HepG2 (cell line): ENCODE measurements at regions not wholly inside any gene's neighbourhood (a gene's known extent, or its start where the extent isn't known, plus 50 kb on each side); places are given as distances from the start of the nearest gene placed in this dataset.

ENCODE experiments used
- ATAC-seq: fragments of 200-7000 bp; cut with Tn5 transposase; 3 replicates; pipeline ENCODE4 v1.9.1; 2020; ENCODE audit warnings: mild to moderate bottlenecking, moderate library complexity
- BruUV-seq: library from RNA; stranded (reverse); fragments of 400-500 nt; replicated peaks from 2 replicates; lab custom pipeline; 2021; lab: Mats Ljungman, UMichigan
- CTCF ChIA-PET: fragments of 300-600 bp; formaldehyde crosslinking; extraction: SDS; loops from one replicate; lab custom pipeline; 2021; ENCODE audit warnings: low total read pairs, inconsistent platforms, low intra/inter-chr PET ratio; lab: Yijun Ruan, JAX
- POLR2A ChIA-PET: fragments of 350-600 bp; sonication (Branson Sonifier 250); formaldehyde crosslinking; loops from one replicate; lab custom pipeline; 2020; ENCODE audit warnings: antibody characterized with exemption, inconsistent platforms; lab: Yijun Ruan, JAX
- DNase-seq: peaks from one replicate; pipeline ENCODE4 v3.0.0-alpha.2; 2015; ENCODE audit warnings: low spot score
- FAIRE-seq: peaks from 3 replicates; lab custom pipeline; 2011; peaks lifted over from hg19 to GRCh38; lab: Jason Lieb, UNC
- H2AFZ ChIP-seq: one replicate; pipeline ENCODE4 v1.6.1; 2011; ENCODE audit warnings: low read length, inconsistent platforms
- H3K27ac ChIP-seq: fragments of 300-600 bp; 3 replicates; pipeline ENCODE4 v1.8.0; 2011; ENCODE audit warnings: mixed run types, mild to moderate bottlenecking, mixed read lengths, low read length, inconsistent platforms; ENCODE audit not compliant: insufficient read depth; ENCODE audit errors: extremely low read length
- H3K27me3 ChIP-seq, 2 experiments: fragments of 200-600 bp in 1 of 2; 2 replicates in 1 of 2; 3 replicates in 1 of 2; pipeline versions ENCODE4 v1.6.0 to v1.8.0; 2011; ENCODE audit warnings: low read length in 2 of 2, mild to moderate bottlenecking in 2 of 2, moderate library complexity in 2 of 2, inconsistent platforms in 1 of 2; ENCODE audit not compliant: insufficient read depth in 2 of 2, control insufficient read depth in 1 of 2
- H3K36me3 ChIP-seq, 2 experiments: fragments of 200-600 bp in 1 of 2; replicated peaks in 1 of 2; 2 replicates in 1 of 2; 3 replicates in 1 of 2; pipeline versions ENCODE4 v1.5.1 to v1.8.0; 2011; ENCODE audit warnings: low read length in 2 of 2, inconsistent platforms in 1 of 2; ENCODE audit not compliant: insufficient read depth in 2 of 2, control insufficient read depth in 1 of 2
- H3K4me1 ChIP-seq: 2 replicates; pipeline ENCODE4 v1.5.1; 2012; ENCODE audit warnings: low read length, inconsistent platforms; ENCODE audit not compliant: insufficient read depth
- H3K4me2 ChIP-seq: 2 replicates; pipeline ENCODE4 v1.6.0; 2011; ENCODE audit warnings: low read depth, low read length, inconsistent platforms
- H3K4me3 ChIP-seq, 3 experiments: fragments of 200-600 bp in 1 of 3; sonication (generic), shearing (Covaris generic) in 1 of 3; replicated peaks in 1 of 3; 2 replicates each; pipeline ENCODE4 v1.5.1; 2011 to 2016; ENCODE audit warnings: low read length in 3 of 3, inconsistent platforms in 2 of 3, low read depth in 2 of 3, mild to moderate bottlenecking in 2 of 3, control low read depth in 1 of 3, mixed read lengths in 1 of 3; ENCODE audit not compliant: insufficient read depth in 1 of 3
- H3K79me2 ChIP-seq: one replicate; pipeline ENCODE4 v1.6.1; 2011; ENCODE audit warnings: low read length, inconsistent platforms; ENCODE audit not compliant: insufficient read depth
- H3K9ac ChIP-seq: 2 replicates; pipeline ENCODE4 v1.6.0; 2011; ENCODE audit warnings: mild to moderate bottlenecking, low read depth, low read length, inconsistent platforms; ENCODE audit not compliant: insufficient read depth
- H3K9me3 ChIP-seq: 2 replicates; pipeline ENCODE4 v1.5.1; 2012; ENCODE audit warnings: mild to moderate bottlenecking, low read length
- H4K20me1 ChIP-seq: 2 replicates; pipeline ENCODE4 v1.6.0; 2011; ENCODE audit warnings: inconsistent platforms, mild to moderate bottlenecking, low read length, moderate library complexity; ENCODE audit not compliant: insufficient read depth
- EZH2 ChIP-seq: conservative IDR thresholded peaks from 2 replicates; pipeline ENCODE4 v1.6.1; 2012; ENCODE audit warnings: mild to moderate bottlenecking, low read depth, low read length, moderate library complexity
- MLXIP ChIP-seq: sonication (generic); formaldehyde crosslinking; IDR thresholded peaks from 2 replicates; pipeline ENCODE4 v1.9.0; 2021; ENCODE audit warnings: missing genetic modification reagents, borderline replicate concordance
- MZF1 ChIP-seq: sonication (generic); formaldehyde crosslinking; IDR thresholded peaks from 2 replicates; pipeline ENCODE4 v1.8.1; 2023; ENCODE audit warnings: mild to moderate bottlenecking, missing genetic modification reagents, borderline replicate concordance
- POLR2A ChIP-seq, 2 experiments: IDR thresholded peaks; 2 replicates each; pipeline ENCODE4 v1.6.1; 2011; ENCODE audit warnings: low read depth in 2 of 2, low read length in 2 of 2, mild to moderate bottlenecking in 1 of 2, moderate library complexity in 1 of 2; ENCODE audit not compliant: insufficient read depth in 1 of 2
- THYN1 ChIP-seq: sonication (generic); formaldehyde crosslinking; IDR thresholded peaks from 2 replicates; pipeline ENCODE4 v1.8.1; 2023; ENCODE audit warnings: low read depth, mild to moderate bottlenecking, moderate library complexity, missing genetic modification reagents, borderline replicate concordance
- TRIM22 ChIP-seq: fragments of 450-650 bp; IDR thresholded peaks from 2 replicates; pipeline ENCODE4 v1.6.1; 2017
- ZBTB10 ChIP-seq: sonication (generic); formaldehyde crosslinking; IDR thresholded peaks from 2 replicates; pipeline ENCODE4 v1.4.0; 2020; ENCODE audit warnings: missing genetic modification reagents, borderline replicate concordance
- ZFP36 ChIP-seq: fragments of 150-350 bp; IDR thresholded peaks from 2 replicates; pipeline ENCODE4 v1.6.1; 2018; ENCODE audit warnings: borderline replicate concordance, low read length, low read depth; ENCODE audit not compliant: partially characterized antibody
- ZNF180 ChIP-seq: sonication (generic); formaldehyde crosslinking; IDR thresholded peaks from 2 replicates; pipeline ENCODE4 v1.4.0; 2020; ENCODE audit warnings: low read depth, missing genetic modification reagents, borderline replicate concordance
- ZNF24 ChIP-seq: fragments of 450-650 bp; IDR thresholded peaks from 2 replicates; pipeline ENCODE4 v1.6.1; 2017; ENCODE audit warnings: antibody characterized with exemption, mild to moderate bottlenecking
- ZNF383 ChIP-seq: sonication (generic); formaldehyde crosslinking; IDR thresholded peaks from 2 replicates; pipeline ENCODE4 v1.4.0; 2020; ENCODE audit warnings: missing genetic modification reagents, mild to moderate bottlenecking, borderline replicate concordance
- ZNF564 ChIP-seq: sonication (generic); formaldehyde crosslinking; IDR thresholded peaks from 2 replicates; pipeline ENCODE4 v1.8.1; 2023; ENCODE audit warnings: mild to moderate bottlenecking, missing genetic modification reagents
- ZNF720 ChIP-seq: sonication (generic); formaldehyde crosslinking; IDR thresholded peaks from 2 replicates; pipeline ENCODE4 v1.4.0; 2020; ENCODE audit warnings: missing genetic modification reagents
- ZNF747 ChIP-seq: sonication (generic); formaldehyde crosslinking; IDR thresholded peaks from 2 replicates; pipeline ENCODE4 v1.8.1; 2023; ENCODE audit warnings: missing genetic modification reagents, mild to moderate bottlenecking, borderline replicate concordance
- ZNF782 ChIP-seq: sonication (generic); formaldehyde crosslinking; IDR thresholded peaks from 2 replicates; pipeline ENCODE4 v1.4.0; 2020; ENCODE audit warnings: missing genetic modification reagents, mild to moderate bottlenecking, borderline replicate concordance
- ZNF850 ChIP-seq: sonication (generic); formaldehyde crosslinking; conservative IDR thresholded peaks from 2 replicates; pipeline ENCODE4 v1.9.0; 2021; ENCODE audit warnings: mild to moderate bottlenecking, missing genetic modification reagents
- WGBS: methylation state at CpG from one replicate; pipeline ENCODE4 v1.1.6; 2017; ENCODE audit warnings: low lambda C conversion rate; 5-methylcytosine and 5-hydroxymethylcytosine counted together
- in situ Hi-C: cut with HindIII; loops from 2 replicates; pipeline ENCODE4 v1.10.0; 2017; ENCODE audit warnings: low pct_unique_long_range_greater_than_20kb; ENCODE audit not compliant: extremely low pct_ligation_motif_present
- intact Hi-C: fragments of 100-400 bp; cut with micrococcal nuclease; formaldehyde crosslinking; loops from one replicate; pipeline ENCODE4 v1.10.0; 2022; ENCODE audit not compliant: unreplicated experiment

- Histone ChIP-seq H3K27me3 (peaks cover 2 to 44% of the 10 kb centered on the region in 2 experiments; a peak in 3 of 5 replicates), H3K4me1 (no peaks in the 10 kb centered on the region), H3K27ac (no peak overlapping the region), H3K4me2 (no peak overlapping the region), H2AFZ (no peak overlapping the region), H4K20me1 (no peaks in the 10 kb centered on the region), H3K36me3 (no peaks in the 10 kb centered on the region), H3K9me3 (no peaks in the 10 kb centered on the region), H3K79me2 (no peaks in the 10 kb centered on the region), H3K9ac (no peak overlapping the region), H3K4me3 (no peak overlapping the region)
- ChIA-PET CTCF (no interaction called here), POLR2A (no interaction called here)
- intact Hi-C loops (no loop called here), in situ Hi-C loops (loop anchor here (25.0 kb wide), 1 partner anchor 407 kb away; no protein-coding TSS in a partner anchor)
- BruUV-seq, result no TSS peak
- DNase-seq (no peak), ATAC-seq (no peak; the same call in 2 of the 3 replicates), FAIRE-seq (no peak)
- 0% methylated on average over 2 of the region's 2 CpGs for WGBS
- TF ChIP-seq ZNF782 (CRISPR knock-in tag) (no peak), ZFP36 (no peak), ZNF383 (CRISPR knock-in tag) (no peak), ZNF850 (CRISPR knock-in tag) (no peak), EZH2 (no peak), MLXIP (CRISPR knock-in tag) (no peak), MZF1 (no peak), ZNF180 (CRISPR knock-in tag) (no peak), THYN1 (CRISPR knock-in tag) (no peak), ZNF720 (CRISPR knock-in tag) (no peak), ZBTB10 (CRISPR knock-in tag) (no peak), ZNF24 (no peak), POLR2A (IDR thresholded peaks at IDR 0.05; ENCODE audit: insufficient read depth in 1 of 2, low read depth in 2 of 2, low read length in 2 of 2) (no peak), ZNF564 (no peak), ZNF747 (CRISPR knock-in tag) (no peak), TRIM22 (no peak)
Observed at GRCh38 chr6:159118924-159119323, 50.3 kb upstream of the FNDC1 start.
